HL-60/S4 treated with phorbol 12-myristate 13-acetate at 8.2 ng/mL for 4 days and 3 days (cell line): ENCODE measurements at regions not wholly inside any gene's neighbourhood (a gene's known extent, or its start where the extent isn't known, plus 50 kb on each side); places are given as distances from the start of the nearest gene placed in this dataset.
"Not testable (repeated sequence)": the region's sequence is repeated elsewhere in the genome, so short reads cannot be mapped to it uniquely, and the experiment has no call there.

Source experiments
- in situ Hi-C: fragments of 300-500 bp; cut with MboI; formaldehyde crosslinking; loops from 2 replicates; pipeline ENCODE4 v1.15.0; 2022; ENCODE audit warnings: low sequenced_read_pairs

GRCh38 chr2:198652461-198652860 is 805.3 kb downstream of the SATB2 start:
- in situ Hi-C loops: no loop called here

- in situ Hi-C loops: no loop called here
Observed at GRCh38 chr2:198645816-198646215, 811.9 kb downstream of the SATB2 start.

GRCh38 chr2:198641161-198641560 is 816.6 kb downstream of the SATB2 start:
- in situ Hi-C loops: no loop called here

- in situ Hi-C loops: no loop called here
Observed at GRCh38 chr2:198640463-198640862, 817.3 kb downstream of the SATB2 start.

GRCh38 chr2:198639580-198639979 is 818.2 kb downstream of the SATB2 start:
- in situ Hi-C loops: no loop called here

GRCh38 chr2:198638577-198638976 is 819.2 kb downstream of the SATB2 start:
- in situ Hi-C loops: no loop called here

GRCh38 chr2:198630384-198630783 is 826.0 kb downstream of the PLCL1 start:
- in situ Hi-C loops: no loop called here

GRCh38 chr2:198628596-198628995 is 824.2 kb downstream of the PLCL1 start:
- in situ Hi-C loops: no loop called here

- in situ Hi-C loops: no loop called here
Observed at GRCh38 chr2:198622986-198623730, 818.8 kb downstream of the PLCL1 start.

GRCh38 chr2:198615972-198616371 is 811.6 kb downstream of the PLCL1 start:
- in situ Hi-C loops: no loop called here

- in situ Hi-C loops: no loop called here
Observed at GRCh38 chr2:198611201-198611600, 806.8 kb downstream of the PLCL1 start.

- in situ Hi-C loops: no loop called here
Observed at GRCh38 chr2:198604599-198604998, 800.2 kb downstream of the PLCL1 start.

GRCh38 chr2:198602986-198603385 is 798.6 kb downstream of the PLCL1 start:
- in situ Hi-C loops: not testable (repeated sequence)

GRCh38 chr2:198597648-198598047 is 793.3 kb downstream of the PLCL1 start:
- in situ Hi-C loops: no loop called here

GRCh38 chr2:198596985-198597384 is 792.6 kb downstream of the PLCL1 start:
- in situ Hi-C loops: no loop called here

GRCh38 chr2:198595721-198596120 is 791.3 kb downstream of the PLCL1 start:
- in situ Hi-C loops: no loop called here

- in situ Hi-C loops: no loop called here
Observed at GRCh38 chr2:198591586-198591985, 787.2 kb downstream of the PLCL1 start.

GRCh38 chr2:198587741-198588140 is 783.3 kb downstream of the PLCL1 start:
- in situ Hi-C loops: no loop called here

GRCh38 chr2:198587240-198587639 is 782.8 kb downstream of the PLCL1 start:
- in situ Hi-C loops: no loop called here

- in situ Hi-C loops: no loop called here
Observed at GRCh38 chr2:198571393-198571792, 767.0 kb downstream of the PLCL1 start.

- in situ Hi-C loops: no loop called here
Observed at GRCh38 chr2:198558176-198558575, 753.8 kb downstream of the PLCL1 start.

- in situ Hi-C loops: no loop called here
Observed at GRCh38 chr2:198546122-198546521, 741.7 kb downstream of the PLCL1 start.

GRCh38 chr2:198545411-198545810 is 741.0 kb downstream of the PLCL1 start:
- in situ Hi-C loops: no loop called here
